Loucy (cell line): ENCODE measurements at regions not wholly inside any gene's neighbourhood (a gene's known extent, or its start where the extent isn't known, plus 50 kb on each side); places are given as distances from the start of the nearest gene placed in this dataset.

Experiments
- CTCF ChIP-seq: fragments of 200-600 bp; sonication (generic); conservative IDR thresholded peaks from 2 replicates; pipeline ENCODE4 v1.5.1; 2014; ENCODE audit warnings: mild to moderate bottlenecking, antibody characterized with exemption, low read length
- EZH2phosphoT487 ChIP-seq: fragments of 200-600 bp; IDR thresholded peaks from 2 replicates; pipeline ENCODE4 v1.6.1; 2018; ENCODE audit warnings: antibody characterized with exemption, mild to moderate bottlenecking, moderate library complexity, borderline replicate concordance

- TF ChIP-seq CTCF: no peak
- TF ChIP-seq EZH2phosphoT487: no peak
Measured at GRCh38 chr4:160180211-160180610, 1077.3 kb downstream of the RAPGEF2 start.
